SK-N-SH (cell line): ENCODE measurements at regions not wholly inside any gene's neighbourhood (a gene's known extent, or its start where the extent isn't known, plus 50 kb on each side); places are given as distances from the start of the nearest gene placed in this dataset.

Experiments
- EZH2phosphoT487 ChIP-seq: fragments of 200-600 bp; sonication (generic); IDR thresholded peaks from 2 replicates; pipeline ENCODE4 v1.6.1; 2017; ENCODE audit warnings: low read depth, mixed run types, mild to moderate bottlenecking, antibody characterized with exemption, moderate library complexity, borderline replicate concordance
- FOSL2 ChIP-seq: IDR thresholded peaks from 2 replicates; pipeline ENCODE4 v1.4.0; 2012; ENCODE audit warnings: low read depth, mild to moderate bottlenecking, moderate library complexity, borderline replicate concordance
- FOXM1 ChIP-seq: IDR thresholded peaks from 2 replicates; pipeline ENCODE4 v1.4.0; 2012; ENCODE audit warnings: low read depth, mild to moderate bottlenecking
- GATA2 ChIP-seq: sonication (generic); formaldehyde crosslinking; IDR thresholded peaks from 2 replicates; pipeline ENCODE4 v1.5.0; 2020; ENCODE audit warnings: mild to moderate bottlenecking, missing genetic modification reagents
- POLR2AphosphoS5 ChIP-seq: IDR thresholded peaks from 2 replicates; pipeline ENCODE4 v1.6.1; 2012; ENCODE audit warnings: low read depth, low read length
- RAD21 ChIP-seq: IDR thresholded peaks from 2 replicates; pipeline ENCODE4 v1.6.1; 2012; ENCODE audit warnings: mild to moderate bottlenecking, low read length
- SMC3 ChIP-seq: IDR thresholded peaks from 2 replicates; pipeline ENCODE4 v1.6.1; 2012; ENCODE audit warnings: low read depth, low read length, improper control_type of control experiment
- TAF1 ChIP-seq: IDR thresholded peaks from 2 replicates; pipeline ENCODE4 v1.6.1; 2012; ENCODE audit warnings: low read depth, mild to moderate bottlenecking, low read length, moderate library complexity, borderline replicate concordance
- YY1 ChIP-seq: IDR thresholded peaks from 2 replicates; pipeline ENCODE4 v1.4.0; 2012; ENCODE audit warnings: low read depth, mild to moderate bottlenecking
- TF ChIP-seq, protein P1 (sequence below): fragments of 200-600 bp; sonication (generic); IDR thresholded peaks from 2 replicates; pipeline ENCODE4 v1.6.1; 2017; ENCODE audit warnings: antibody characterized with exemption, mild to moderate bottlenecking, moderate library complexity
- TF ChIP-seq, protein P2 (sequence below): IDR thresholded peaks from 2 replicates; pipeline ENCODE4 v1.4.0; 2012; ENCODE audit warnings: low read depth
- TF ChIP-seq, protein P3 (sequence below): IDR thresholded peaks from 2 replicates; pipeline ENCODE4; 2012
- TF ChIP-seq, protein P4 (sequence below): IDR thresholded peaks from 2 replicates; pipeline ENCODE4 v1.4.0; 2012; ENCODE audit warnings: low read depth, borderline replicate concordance

DNA sequence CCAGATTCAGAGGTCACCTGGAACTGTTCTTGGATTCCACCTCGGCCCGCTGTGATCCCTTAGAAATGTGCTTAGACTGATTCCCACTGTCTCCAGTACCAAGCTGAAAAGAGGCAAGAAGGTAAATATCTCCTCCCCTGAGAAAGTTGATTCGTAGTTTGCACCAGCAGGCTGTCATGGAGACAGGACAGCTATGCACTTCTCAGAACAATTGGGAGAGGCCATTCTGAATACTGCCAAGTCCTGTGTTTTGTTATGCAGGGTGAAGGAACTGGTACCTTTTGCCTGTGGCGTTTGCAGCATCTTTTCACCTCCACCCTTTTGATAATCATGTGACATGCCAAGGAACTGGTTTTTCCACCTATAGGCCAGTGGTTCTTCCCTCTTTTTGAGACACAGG, 58.2 kb upstream of the RNGTT start:
- TF ChIP-seq, protein P1, sequence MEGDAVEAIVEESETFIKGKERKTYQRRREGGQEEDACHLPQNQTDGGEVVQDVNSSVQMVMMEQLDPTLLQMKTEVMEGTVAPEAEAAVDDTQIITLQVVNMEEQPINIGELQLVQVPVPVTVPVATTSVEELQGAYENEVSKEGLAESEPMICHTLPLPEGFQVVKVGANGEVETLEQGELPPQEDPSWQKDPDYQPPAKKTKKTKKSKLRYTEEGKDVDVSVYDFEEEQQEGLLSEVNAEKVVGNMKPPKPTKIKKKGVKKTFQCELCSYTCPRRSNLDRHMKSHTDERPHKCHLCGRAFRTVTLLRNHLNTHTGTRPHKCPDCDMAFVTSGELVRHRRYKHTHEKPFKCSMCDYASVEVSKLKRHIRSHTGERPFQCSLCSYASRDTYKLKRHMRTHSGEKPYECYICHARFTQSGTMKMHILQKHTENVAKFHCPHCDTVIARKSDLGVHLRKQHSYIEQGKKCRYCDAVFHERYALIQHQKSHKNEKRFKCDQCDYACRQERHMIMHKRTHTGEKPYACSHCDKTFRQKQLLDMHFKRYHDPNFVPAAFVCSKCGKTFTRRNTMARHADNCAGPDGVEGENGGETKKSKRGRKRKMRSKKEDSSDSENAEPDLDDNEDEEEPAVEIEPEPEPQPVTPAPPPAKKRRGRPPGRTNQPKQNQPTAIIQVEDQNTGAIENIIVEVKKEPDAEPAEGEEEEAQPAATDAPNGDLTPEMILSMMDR = no peak
- TF ChIP-seq GATA2 (no peak), POLR2AphosphoS5 (no peak), TAF1 (no peak), RAD21 (no peak), YY1 (no peak), FOXM1 (no peak), EZH2phosphoT487 (no peak), FOSL2 (no peak), SMC3 (no peak)
- TF ChIP-seq, protein P2, sequence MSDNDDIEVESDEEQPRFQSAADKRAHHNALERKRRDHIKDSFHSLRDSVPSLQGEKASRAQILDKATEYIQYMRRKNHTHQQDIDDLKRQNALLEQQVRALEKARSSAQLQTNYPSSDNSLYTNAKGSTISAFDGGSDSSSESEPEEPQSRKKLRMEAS = no peak
- TF ChIP-seq, protein P3, sequence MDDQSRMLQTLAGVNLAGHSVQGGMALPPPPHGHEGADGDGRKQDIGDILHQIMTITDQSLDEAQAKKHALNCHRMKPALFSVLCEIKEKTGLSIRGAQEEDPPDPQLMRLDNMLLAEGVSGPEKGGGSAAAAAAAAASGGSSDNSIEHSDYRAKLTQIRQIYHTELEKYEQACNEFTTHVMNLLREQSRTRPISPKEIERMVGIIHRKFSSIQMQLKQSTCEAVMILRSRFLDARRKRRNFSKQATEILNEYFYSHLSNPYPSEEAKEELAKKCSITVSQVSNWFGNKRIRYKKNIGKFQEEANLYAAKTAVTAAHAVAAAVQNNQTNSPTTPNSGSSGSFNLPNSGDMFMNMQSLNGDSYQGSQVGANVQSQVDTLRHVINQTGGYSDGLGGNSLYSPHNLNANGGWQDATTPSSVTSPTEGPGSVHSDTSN = no peak
- TF ChIP-seq, protein P4, sequence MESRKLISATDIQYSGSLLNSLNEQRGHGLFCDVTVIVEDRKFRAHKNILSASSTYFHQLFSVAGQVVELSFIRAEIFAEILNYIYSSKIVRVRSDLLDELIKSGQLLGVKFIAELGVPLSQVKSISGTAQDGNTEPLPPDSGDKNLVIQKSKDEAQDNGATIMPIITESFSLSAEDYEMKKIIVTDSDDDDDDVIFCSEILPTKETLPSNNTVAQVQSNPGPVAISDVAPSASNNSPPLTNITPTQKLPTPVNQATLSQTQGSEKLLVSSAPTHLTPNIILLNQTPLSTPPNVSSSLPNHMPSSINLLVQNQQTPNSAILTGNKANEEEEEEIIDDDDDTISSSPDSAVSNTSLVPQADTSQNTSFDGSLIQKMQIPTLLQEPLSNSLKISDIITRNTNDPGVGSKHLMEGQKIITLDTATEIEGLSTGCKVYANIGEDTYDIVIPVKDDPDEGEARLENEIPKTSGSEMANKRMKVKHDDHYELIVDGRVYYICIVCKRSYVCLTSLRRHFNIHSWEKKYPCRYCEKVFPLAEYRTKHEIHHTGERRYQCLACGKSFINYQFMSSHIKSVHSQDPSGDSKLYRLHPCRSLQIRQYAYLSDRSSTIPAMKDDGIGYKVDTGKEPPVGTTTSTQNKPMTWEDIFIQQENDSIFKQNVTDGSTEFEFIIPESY = no peak
